IPS-11a (cell line): ENCODE measurements at regions not wholly inside any gene's neighbourhood (a gene's known extent, or its start where the extent isn't known, plus 50 kb on each side); places are given as distances from the start of the nearest gene placed in this dataset.

Source experiments
- H3K4me3 ChIP-seq: one replicate; pipeline ENCODE4 v1.5.1; 2013; ENCODE audit warnings: low read depth, low read length, control low read depth

- H3K4me3 ChIP-seq = no peak overlapping the region
Measured at GRCh38 chr3:182732232-182733015, 60.9 kb upstream of the ATP11B start.

- no peak overlapping the region for H3K4me3 ChIP-seq
Measured at GRCh38 chr3:182735672-182736071, 57.6 kb upstream of the ATP11B start.

GRCh38 chr3:182737825-182738224 lies 55.5 kb upstream of the ATP11B start:
- H3K4me3 ChIP-seq = no peak overlapping the region

GRCh38 chr3:182738583-182739411 lies 54.5 kb upstream of the ATP11B start:
- H3K4me3 ChIP-seq = no peak overlapping the region

GRCh38 chr3:182739619-182740018 lies 53.7 kb upstream of the ATP11B start:
- no peak overlapping the region for H3K4me3 ChIP-seq

GRCh38 chr3:182740710-182741109 lies 52.6 kb upstream of the ATP11B start:
- H3K4me3 ChIP-seq = no peak overlapping the region

GRCh38 chr3:182741214-182741613 lies 52.1 kb upstream of the ATP11B start:
- H3K4me3 ChIP-seq = no peak overlapping the region
